ENCODE measurements at regions not wholly inside any gene's neighbourhood (a gene's known extent, or its start where the extent isn't known, plus 50 kb on each side); places are given as distances from the start of the nearest gene placed in this dataset.
"Not testable (repeated sequence)": the region's sequence is repeated elsewhere in the genome, so short reads cannot be mapped to it uniquely, and the experiment has no call there.

DNA sequence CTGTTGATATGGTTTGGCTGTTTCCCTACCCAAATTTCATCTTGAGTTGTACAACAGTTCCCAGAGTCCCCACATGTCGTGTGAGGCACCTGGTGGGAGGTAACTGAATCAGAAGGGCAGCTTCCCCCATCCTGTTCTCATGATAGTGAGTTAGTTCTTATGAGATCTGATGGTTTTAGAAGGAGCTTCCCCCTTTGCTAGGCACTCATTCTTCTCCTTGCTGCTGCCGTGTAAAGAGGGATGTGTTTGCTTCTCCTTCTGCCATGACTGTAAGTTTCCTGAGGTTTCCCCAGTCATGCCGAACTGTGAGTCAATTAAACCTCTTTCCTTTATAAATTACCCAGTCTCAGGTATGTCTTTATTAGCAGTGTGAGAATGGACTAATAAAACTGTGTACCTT lies 54.7 kb upstream of the PPARGC1A start:
- TF ChIP-seq, protein P1, sequence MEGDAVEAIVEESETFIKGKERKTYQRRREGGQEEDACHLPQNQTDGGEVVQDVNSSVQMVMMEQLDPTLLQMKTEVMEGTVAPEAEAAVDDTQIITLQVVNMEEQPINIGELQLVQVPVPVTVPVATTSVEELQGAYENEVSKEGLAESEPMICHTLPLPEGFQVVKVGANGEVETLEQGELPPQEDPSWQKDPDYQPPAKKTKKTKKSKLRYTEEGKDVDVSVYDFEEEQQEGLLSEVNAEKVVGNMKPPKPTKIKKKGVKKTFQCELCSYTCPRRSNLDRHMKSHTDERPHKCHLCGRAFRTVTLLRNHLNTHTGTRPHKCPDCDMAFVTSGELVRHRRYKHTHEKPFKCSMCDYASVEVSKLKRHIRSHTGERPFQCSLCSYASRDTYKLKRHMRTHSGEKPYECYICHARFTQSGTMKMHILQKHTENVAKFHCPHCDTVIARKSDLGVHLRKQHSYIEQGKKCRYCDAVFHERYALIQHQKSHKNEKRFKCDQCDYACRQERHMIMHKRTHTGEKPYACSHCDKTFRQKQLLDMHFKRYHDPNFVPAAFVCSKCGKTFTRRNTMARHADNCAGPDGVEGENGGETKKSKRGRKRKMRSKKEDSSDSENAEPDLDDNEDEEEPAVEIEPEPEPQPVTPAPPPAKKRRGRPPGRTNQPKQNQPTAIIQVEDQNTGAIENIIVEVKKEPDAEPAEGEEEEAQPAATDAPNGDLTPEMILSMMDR (conservative IDR thresholded peaks at IDR 0.05; ENCODE audit: low read depth, low read length), result not testable (repeated sequence)
- TF ChIP-seq EZH2 (IDR thresholded peaks at IDR 0.05; ENCODE audit: low read length, unreplicated experiment); EZH2phosphoT487 (IDR thresholded peaks at IDR 0.05; ENCODE audit: borderline replicate concordance, low read length): not testable (repeated sequence)
